K562 (cell line): ENCODE measurements at regions not wholly inside any gene's neighbourhood (a gene's known extent, or its start where the extent isn't known, plus 50 kb on each side); places are given as distances from the start of the nearest gene placed in this dataset.

Experiments
- MXD1 ChIP-seq: fragments of 250-450 bp; sonication (Bioruptor Pico); IDR thresholded peaks from 2 replicates; pipeline ENCODE4 v1.8.0; 2021; ENCODE audit warnings: borderline replicate concordance, mild to moderate bottlenecking, moderate library complexity; ENCODE audit not compliant: poor library complexity, severe bottlenecking
- TF ChIP-seq, protein P1 (sequence below): fragments of 200-800 bp; sonication (Bioruptor generic); IDR thresholded peaks from 2 replicates; pipeline ENCODE4 v1.6.1; 2016; ENCODE audit warnings: missing genetic modification characterization, missing compliant biosample characterization
- TF ChIP-seq, protein P2 (sequence below): fragments of 250-450 bp; sonication (Bioruptor Pico); IDR thresholded peaks from 2 replicates; pipeline ENCODE4 v1.5.0; 2020; ENCODE audit warnings: mild to moderate bottlenecking, borderline replicate concordance
- TF ChIP-seq, protein P3 (sequence below), 2 experiments: fragments of 450-650 bp in 1 of 2; IDR thresholded peaks; 2 replicates each; pipeline ENCODE4 v1.6.1; 2011 to 2017; ENCODE audit warnings: low read depth in 2 of 2, antibody characterized with exemption in 1 of 2, borderline replicate concordance in 1 of 2, low read length in 1 of 2, mild to moderate bottlenecking in 1 of 2, mixed read lengths in 1 of 2; ENCODE audit not compliant: control insufficient read depth in 1 of 2

DNA sequence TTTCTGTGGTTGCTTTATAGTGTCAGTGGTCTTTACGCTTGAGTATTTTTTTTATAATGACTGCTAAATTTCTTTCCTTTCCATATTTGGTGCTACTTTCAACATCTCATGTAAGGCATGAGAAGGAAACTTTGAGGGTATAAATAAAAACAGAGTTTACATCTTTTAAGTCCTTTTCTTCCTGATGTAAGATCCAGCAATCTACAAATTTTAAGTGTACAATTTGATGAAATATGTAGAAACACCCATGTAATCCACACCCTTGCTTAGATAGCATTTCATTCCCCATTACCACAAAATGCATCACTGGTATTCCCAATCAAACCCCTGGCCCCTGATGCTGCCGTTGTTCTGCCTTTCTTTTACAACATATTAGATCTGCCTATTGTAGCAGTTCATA, 769.1 kb downstream of the CCDC85A start (continued):
- TF ChIP-seq MXD1, result no peak
- TF ChIP-seq, protein P1, sequence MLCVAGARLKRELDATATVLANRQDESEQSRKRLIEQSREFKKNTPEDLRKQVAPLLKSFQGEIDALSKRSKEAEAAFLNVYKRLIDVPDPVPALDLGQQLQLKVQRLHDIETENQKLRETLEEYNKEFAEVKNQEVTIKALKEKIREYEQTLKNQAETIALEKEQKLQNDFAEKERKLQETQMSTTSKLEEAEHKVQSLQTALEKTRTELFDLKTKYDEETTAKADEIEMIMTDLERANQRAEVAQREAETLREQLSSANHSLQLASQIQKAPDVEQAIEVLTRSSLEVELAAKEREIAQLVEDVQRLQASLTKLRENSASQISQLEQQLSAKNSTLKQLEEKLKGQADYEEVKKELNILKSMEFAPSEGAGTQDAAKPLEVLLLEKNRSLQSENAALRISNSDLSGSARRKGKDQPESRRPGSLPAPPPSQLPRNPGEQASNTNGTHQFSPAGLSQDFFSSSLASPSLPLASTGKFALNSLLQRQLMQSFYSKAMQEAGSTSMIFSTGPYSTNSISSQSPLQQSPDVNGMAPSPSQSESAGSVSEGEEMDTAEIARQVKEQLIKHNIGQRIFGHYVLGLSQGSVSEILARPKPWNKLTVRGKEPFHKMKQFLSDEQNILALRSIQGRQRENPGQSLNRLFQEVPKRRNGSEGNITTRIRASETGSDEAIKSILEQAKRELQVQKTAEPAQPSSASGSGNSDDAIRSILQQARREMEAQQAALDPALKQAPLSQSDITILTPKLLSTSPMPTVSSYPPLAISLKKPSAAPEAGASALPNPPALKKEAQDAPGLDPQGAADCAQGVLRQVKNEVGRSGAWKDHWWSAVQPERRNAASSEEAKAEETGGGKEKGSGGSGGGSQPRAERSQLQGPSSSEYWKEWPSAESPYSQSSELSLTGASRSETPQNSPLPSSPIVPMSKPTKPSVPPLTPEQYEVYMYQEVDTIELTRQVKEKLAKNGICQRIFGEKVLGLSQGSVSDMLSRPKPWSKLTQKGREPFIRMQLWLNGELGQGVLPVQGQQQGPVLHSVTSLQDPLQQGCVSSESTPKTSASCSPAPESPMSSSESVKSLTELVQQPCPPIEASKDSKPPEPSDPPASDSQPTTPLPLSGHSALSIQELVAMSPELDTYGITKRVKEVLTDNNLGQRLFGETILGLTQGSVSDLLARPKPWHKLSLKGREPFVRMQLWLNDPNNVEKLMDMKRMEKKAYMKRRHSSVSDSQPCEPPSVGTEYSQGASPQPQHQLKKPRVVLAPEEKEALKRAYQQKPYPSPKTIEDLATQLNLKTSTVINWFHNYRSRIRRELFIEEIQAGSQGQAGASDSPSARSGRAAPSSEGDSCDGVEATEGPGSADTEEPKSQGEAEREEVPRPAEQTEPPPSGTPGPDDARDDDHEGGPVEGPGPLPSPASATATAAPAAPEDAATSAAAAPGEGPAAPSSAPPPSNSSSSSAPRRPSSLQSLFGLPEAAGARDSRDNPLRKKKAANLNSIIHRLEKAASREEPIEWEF (CRISPR knock-in tag), result no peak
- TF ChIP-seq, protein P2, sequence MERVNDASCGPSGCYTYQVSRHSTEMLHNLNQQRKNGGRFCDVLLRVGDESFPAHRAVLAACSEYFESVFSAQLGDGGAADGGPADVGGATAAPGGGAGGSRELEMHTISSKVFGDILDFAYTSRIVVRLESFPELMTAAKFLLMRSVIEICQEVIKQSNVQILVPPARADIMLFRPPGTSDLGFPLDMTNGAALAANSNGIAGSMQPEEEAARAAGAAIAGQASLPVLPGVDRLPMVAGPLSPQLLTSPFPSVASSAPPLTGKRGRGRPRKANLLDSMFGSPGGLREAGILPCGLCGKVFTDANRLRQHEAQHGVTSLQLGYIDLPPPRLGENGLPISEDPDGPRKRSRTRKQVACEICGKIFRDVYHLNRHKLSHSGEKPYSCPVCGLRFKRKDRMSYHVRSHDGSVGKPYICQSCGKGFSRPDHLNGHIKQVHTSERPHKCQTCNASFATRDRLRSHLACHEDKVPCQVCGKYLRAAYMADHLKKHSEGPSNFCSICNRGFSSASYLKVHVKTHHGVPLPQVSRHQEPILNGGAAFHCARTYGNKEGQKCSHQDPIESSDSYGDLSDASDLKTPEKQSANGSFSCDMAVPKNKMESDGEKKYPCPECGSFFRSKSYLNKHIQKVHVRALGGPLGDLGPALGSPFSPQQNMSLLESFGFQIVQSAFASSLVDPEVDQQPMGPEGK (CRISPR knock-in tag), result no peak
- TF ChIP-seq, protein P3, sequence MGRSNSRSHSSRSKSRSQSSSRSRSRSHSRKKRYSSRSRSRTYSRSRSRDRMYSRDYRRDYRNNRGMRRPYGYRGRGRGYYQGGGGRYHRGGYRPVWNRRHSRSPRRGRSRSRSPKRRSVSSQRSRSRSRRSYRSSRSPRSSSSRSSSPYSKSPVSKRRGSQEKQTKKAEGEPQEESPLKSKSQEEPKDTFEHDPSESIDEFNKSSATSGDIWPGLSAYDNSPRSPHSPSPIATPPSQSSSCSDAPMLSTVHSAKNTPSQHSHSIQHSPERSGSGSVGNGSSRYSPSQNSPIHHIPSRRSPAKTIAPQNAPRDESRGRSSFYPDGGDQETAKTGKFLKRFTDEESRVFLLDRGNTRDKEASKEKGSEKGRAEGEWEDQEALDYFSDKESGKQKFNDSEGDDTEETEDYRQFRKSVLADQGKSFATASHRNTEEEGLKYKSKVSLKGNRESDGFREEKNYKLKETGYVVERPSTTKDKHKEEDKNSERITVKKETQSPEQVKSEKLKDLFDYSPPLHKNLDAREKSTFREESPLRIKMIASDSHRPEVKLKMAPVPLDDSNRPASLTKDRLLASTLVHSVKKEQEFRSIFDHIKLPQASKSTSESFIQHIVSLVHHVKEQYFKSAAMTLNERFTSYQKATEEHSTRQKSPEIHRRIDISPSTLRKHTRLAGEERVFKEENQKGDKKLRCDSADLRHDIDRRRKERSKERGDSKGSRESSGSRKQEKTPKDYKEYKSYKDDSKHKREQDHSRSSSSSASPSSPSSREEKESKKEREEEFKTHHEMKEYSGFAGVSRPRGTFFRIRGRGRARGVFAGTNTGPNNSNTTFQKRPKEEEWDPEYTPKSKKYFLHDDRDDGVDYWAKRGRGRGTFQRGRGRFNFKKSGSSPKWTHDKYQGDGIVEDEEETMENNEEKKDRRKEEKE (IDR thresholded peaks at IDR 0.05; ENCODE audit: borderline replicate concordance in 1 of 2, control insufficient read depth in 1 of 2, low read depth in 2 of 2, low read length in 1 of 2), result no peak
- TF ChIP-seq, all 486 proteins: peak for 0
